ENCODE measurements at regions not wholly inside any gene's neighbourhood (a gene's known extent, or its start where the extent isn't known, plus 50 kb on each side); places are given as distances from the start of the nearest gene placed in this dataset.

DNA sequence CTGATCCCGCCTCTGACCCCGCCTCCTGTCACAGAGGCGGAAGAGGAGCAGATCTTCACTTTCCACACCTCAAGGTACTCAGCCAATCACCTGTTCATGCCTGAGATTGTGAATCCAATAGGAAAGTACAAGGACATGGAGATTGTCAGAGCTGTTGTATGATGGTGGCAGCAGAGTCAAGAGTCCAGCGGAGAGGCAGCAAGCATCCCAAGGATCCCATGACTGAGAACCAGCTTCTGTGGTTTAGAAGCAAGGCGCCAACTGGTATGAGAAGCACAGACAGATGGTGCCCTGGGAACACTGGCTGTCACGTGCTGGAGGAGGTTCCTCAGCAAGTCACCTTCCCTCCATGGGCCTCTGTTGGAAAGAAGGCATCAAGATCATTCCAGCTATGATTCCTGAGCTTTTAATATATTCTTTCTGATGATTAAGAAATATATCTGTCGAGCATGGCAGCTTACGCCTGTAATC is 93.9 kb downstream of the CPN2 start:
- TF ChIP-seq CTCF (IDR thresholded peaks at IDR 0.05; ENCODE audit: poor library complexity) (no peak), EZH2 (IDR thresholded peaks at IDR 0.05; ENCODE audit: borderline replicate concordance) (no peak)
